HepG2 (cell line): ENCODE measurements at regions not wholly inside any gene's neighbourhood (a gene's known extent, or its start where the extent isn't known, plus 50 kb on each side); places are given as distances from the start of the nearest gene placed in this dataset.

Source experiments
- CBX2 ChIP-seq, 2 experiments: fragments of 200-600 bp in 1 of 2; sonication (generic); formaldehyde crosslinking in 1 of 2; IDR thresholded peaks; 2 replicates each; pipeline versions ENCODE4 v1.7.0 to v1.8.1; 2018 to 2022; ENCODE audit warnings: low read depth in 2 of 2, low read length in 1 of 2, mild to moderate bottlenecking in 1 of 2, missing genetic modification reagents in 1 of 2
- EEA1 ChIP-seq: sonication (generic); formaldehyde crosslinking; IDR thresholded peaks from 2 replicates; pipeline ENCODE4 v1.5.1; 2020; ENCODE audit warnings: mild to moderate bottlenecking, missing genetic modification reagents, borderline replicate concordance
- JUN ChIP-seq: sonication (generic); formaldehyde crosslinking; IDR thresholded peaks from 2 replicates; pipeline ENCODE4 v1.4.0; 2020; ENCODE audit warnings: mild to moderate bottlenecking, missing genetic modification reagents
- KDM4B ChIP-seq: sonication (generic); formaldehyde crosslinking; IDR thresholded peaks from 2 replicates; pipeline ENCODE4 v1.4.0; 2020; ENCODE audit warnings: missing genetic modification reagents
- SRSF4 ChIP-seq: fragments of 200-400 bp; formaldehyde crosslinking; IDR thresholded peaks from one replicate; pipeline ENCODE4 v1.6.1; 2018; ENCODE audit warnings: mild to moderate bottlenecking, low read depth, low read length, moderate library complexity; ENCODE audit not compliant: poor library complexity, severe bottlenecking
- ZNF776 ChIP-seq: sonication (generic); formaldehyde crosslinking; IDR thresholded peaks from 2 replicates; pipeline ENCODE4 v1.4.0; 2020; ENCODE audit warnings: mild to moderate bottlenecking, missing genetic modification reagents
- TF ChIP-seq, protein P1 (sequence below): sonication (generic); formaldehyde crosslinking; IDR thresholded peaks from 2 replicates; pipeline ENCODE4 v1.8.0; 2022; ENCODE audit warnings: missing genetic modification reagents, mild to moderate bottlenecking, moderate library complexity, borderline replicate concordance
- TF ChIP-seq, protein P2 (sequence below): sonication (generic); formaldehyde crosslinking; IDR thresholded peaks from 2 replicates; pipeline ENCODE4 v1.5.1; 2020; ENCODE audit warnings: missing genetic modification reagents, mild to moderate bottlenecking, borderline replicate concordance
- TF ChIP-seq, protein P3 (sequence below): sonication (generic); formaldehyde crosslinking; IDR thresholded peaks from 2 replicates; pipeline ENCODE4 v1.9.0; 2021; ENCODE audit warnings: missing genetic modification reagents, borderline replicate concordance
- TF ChIP-seq, protein P4 (sequence below): sonication (generic); formaldehyde crosslinking; IDR thresholded peaks from 2 replicates; pipeline ENCODE4 v1.9.0; 2021; ENCODE audit warnings: missing genetic modification reagents, mild to moderate bottlenecking, borderline replicate concordance

DNA sequence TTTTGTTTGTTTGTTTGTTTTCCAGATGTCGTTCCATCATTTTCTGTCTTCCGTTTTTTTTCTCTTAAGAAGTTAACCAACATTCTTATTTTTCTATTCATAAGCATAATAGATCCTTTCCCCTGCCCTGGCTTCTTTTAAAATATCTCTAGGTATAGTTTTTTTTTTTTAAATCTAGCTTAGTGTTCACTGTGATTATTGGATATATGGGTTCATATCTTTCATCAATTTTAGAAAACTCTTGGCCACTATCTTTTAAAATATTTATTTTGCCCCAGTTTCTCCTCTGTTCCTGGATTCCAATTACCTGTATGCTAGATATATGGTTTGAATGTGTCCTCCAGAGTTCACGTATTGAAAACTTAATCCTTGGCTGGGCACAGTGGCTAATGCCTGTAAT is 59.6 kb downstream of the GSX2 start (continued):
- TF ChIP-seq ZNF776 (CRISPR knock-in tag) (no peak), CBX2 (IDR thresholded peaks at IDR 0.05; ENCODE audit: low read depth, low read length) (no peak), CBX2 (CRISPR knock-in tag; IDR thresholded peaks at IDR 0.05; ENCODE audit: low read depth) (no peak), SRSF4 (no peak), JUN (no peak), KDM4B (CRISPR knock-in tag) (no peak), EEA1 (no peak)
- TF ChIP-seq, protein P1, sequence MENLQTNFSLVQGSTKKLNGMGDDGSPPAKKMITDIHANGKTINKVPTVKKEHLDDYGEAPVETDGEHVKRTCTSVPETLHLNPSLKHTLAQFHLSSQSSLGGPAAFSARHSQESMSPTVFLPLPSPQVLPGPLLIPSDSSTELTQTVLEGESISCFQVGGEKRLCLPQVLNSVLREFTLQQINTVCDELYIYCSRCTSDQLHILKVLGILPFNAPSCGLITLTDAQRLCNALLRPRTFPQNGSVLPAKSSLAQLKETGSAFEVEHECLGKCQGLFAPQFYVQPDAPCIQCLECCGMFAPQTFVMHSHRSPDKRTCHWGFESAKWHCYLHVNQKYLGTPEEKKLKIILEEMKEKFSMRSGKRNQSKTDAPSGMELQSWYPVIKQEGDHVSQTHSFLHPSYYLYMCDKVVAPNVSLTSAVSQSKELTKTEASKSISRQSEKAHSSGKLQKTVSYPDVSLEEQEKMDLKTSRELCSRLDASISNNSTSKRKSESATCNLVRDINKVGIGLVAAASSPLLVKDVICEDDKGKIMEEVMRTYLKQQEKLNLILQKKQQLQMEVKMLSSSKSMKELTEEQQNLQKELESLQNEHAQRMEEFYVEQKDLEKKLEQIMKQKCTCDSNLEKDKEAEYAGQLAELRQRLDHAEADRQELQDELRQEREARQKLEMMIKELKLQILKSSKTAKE (CRISPR knock-in tag): no peak
- TF ChIP-seq, protein P2, sequence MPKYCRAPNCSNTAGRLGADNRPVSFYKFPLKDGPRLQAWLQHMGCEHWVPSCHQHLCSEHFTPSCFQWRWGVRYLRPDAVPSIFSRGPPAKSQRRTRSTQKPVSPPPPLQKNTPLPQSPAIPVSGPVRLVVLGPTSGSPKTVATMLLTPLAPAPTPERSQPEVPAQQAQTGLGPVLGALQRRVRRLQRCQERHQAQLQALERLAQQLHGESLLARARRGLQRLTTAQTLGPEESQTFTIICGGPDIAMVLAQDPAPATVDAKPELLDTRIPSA: no peak
- TF ChIP-seq, protein P3, sequence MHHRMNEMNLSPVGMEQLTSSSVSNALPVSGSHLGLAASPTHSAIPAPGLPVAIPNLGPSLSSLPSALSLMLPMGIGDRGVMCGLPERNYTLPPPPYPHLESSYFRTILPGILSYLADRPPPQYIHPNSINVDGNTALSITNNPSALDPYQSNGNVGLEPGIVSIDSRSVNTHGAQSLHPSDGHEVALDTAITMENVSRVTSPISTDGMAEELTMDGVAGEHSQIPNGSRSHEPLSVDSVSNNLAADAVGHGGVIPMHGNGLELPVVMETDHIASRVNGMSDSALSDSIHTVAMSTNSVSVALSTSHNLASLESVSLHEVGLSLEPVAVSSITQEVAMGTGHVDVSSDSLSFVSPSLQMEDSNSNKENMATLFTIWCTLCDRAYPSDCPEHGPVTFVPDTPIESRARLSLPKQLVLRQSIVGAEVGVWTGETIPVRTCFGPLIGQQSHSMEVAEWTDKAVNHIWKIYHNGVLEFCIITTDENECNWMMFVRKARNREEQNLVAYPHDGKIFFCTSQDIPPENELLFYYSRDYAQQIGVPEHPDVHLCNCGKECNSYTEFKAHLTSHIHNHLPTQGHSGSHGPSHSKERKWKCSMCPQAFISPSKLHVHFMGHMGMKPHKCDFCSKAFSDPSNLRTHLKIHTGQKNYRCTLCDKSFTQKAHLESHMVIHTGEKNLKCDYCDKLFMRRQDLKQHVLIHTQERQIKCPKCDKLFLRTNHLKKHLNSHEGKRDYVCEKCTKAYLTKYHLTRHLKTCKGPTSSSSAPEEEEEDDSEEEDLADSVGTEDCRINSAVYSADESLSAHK: no peak
- TF ChIP-seq, protein P4, sequence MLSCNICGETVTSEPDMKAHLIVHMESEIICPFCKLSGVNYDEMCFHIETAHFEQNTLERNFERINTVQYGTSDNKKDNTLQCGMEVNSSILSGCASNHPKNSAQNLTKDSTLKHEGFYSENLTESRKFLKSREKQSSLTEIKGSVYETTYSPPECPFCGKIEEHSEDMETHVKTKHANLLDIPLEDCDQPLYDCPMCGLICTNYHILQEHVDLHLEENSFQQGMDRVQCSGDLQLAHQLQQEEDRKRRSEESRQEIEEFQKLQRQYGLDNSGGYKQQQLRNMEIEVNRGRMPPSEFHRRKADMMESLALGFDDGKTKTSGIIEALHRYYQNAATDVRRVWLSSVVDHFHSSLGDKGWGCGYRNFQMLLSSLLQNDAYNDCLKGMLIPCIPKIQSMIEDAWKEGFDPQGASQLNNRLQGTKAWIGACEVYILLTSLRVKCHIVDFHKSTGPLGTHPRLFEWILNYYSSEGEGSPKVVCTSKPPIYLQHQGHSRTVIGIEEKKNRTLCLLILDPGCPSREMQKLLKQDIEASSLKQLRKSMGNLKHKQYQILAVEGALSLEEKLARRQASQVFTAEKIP (CRISPR knock-in tag): no peak
